A673 (cell line): ENCODE measurements at regions not wholly inside any gene's neighbourhood (a gene's known extent, or its start where the extent isn't known, plus 50 kb on each side); places are given as distances from the start of the nearest gene placed in this dataset.

Experiments used
- EZH2 ChIP-seq: fragments of 200-600 bp; sonication (generic); IDR thresholded peaks from 2 replicates; pipeline ENCODE4 v1.6.1; 2017; ENCODE audit warnings: borderline replicate concordance, low read depth, mild to moderate bottlenecking, mixed read lengths, antibody characterized with exemption, low read length; ENCODE audit not compliant: poor library complexity, severe bottlenecking
- TF ChIP-seq, protein P1 (sequence below): fragments of 300-800, 200-600 bp; sonication (generic); conservative IDR thresholded peaks from 2 replicates; pipeline ENCODE4 v1.5.1; 2017; ENCODE audit warnings: low read depth, mild to moderate bottlenecking, antibody characterized with exemption, low read length, moderate library complexity, mixed read lengths

- TF ChIP-seq, protein P1, sequence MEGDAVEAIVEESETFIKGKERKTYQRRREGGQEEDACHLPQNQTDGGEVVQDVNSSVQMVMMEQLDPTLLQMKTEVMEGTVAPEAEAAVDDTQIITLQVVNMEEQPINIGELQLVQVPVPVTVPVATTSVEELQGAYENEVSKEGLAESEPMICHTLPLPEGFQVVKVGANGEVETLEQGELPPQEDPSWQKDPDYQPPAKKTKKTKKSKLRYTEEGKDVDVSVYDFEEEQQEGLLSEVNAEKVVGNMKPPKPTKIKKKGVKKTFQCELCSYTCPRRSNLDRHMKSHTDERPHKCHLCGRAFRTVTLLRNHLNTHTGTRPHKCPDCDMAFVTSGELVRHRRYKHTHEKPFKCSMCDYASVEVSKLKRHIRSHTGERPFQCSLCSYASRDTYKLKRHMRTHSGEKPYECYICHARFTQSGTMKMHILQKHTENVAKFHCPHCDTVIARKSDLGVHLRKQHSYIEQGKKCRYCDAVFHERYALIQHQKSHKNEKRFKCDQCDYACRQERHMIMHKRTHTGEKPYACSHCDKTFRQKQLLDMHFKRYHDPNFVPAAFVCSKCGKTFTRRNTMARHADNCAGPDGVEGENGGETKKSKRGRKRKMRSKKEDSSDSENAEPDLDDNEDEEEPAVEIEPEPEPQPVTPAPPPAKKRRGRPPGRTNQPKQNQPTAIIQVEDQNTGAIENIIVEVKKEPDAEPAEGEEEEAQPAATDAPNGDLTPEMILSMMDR, result no peak
- TF ChIP-seq EZH2, result no peak
These were observed 110.1 kb upstream of the NRIP1 start for GRCh38 chr21:15174923-15175322.
